Adrenal gland (tissue), 9 donors: ENCODE measurements at regions not wholly inside any gene's neighbourhood (a gene's known extent, or its start where the extent isn't known, plus 50 kb on each side); places are given as distances from the start of the nearest gene placed in this dataset.

Experiments
- DNase-seq, 7 donors: peaks; one replicate each; pipeline ENCODE4 v3.0.0-alpha.2; 2019 to 2020
- H3K27ac ChIP-seq, 5 donors: fragments of 200-600 bp; sonication (generic) in 4 of 5; 1 replicate in 3 of 5; 2 replicates in 2 of 5; pipeline versions ENCODE4 v1.5.1 to v1.8.0; 2016 to 2020; ENCODE audit warnings: mild to moderate bottlenecking in 1 of 5
- H3K27me3 ChIP-seq: fragments of 200-600 bp; 2 replicates; pipeline ENCODE4 v1.8.0; 2021
- H3K36me3 ChIP-seq, 2 donors: fragments of 200-600 bp; replicated peaks in 1 of 2; 1 replicate in 1 of 2; 2 replicates in 1 of 2; pipeline versions ENCODE4 v1.5.1 to v1.8.0; 2018 to 2022
- H3K4me1 ChIP-seq, 2 donors: fragments of 200-600 bp; replicated peaks in 1 of 2; 1 replicate in 1 of 2; 2 replicates in 1 of 2; pipeline versions ENCODE4 v1.5.1 to v1.8.0; 2018 to 2021
- H3K4me3 ChIP-seq, 4 donors: fragments of 200-600 bp; sonication (generic) in 3 of 4; one replicate each; pipeline ENCODE4 v1.5.1; 2016 to 2018
- H3K9me3 ChIP-seq, 3 donors: fragments of 200-600 bp; sonication (generic) in 1 of 3; replicated peaks in 1 of 3; 1 replicate in 2 of 3; 2 replicates in 1 of 3; pipeline versions ENCODE4 v1.5.1 to v1.8.0; 2016 to 2021
- POLR2A ChIP-seq, 2 donors: fragments of 450-650 bp; IDR thresholded peaks; one replicate each; pipeline ENCODE4 v1.6.1; 2017; ENCODE audit warnings: antibody characterized with exemption in 2 of 2, mild to moderate bottlenecking in 2 of 2, moderate library complexity in 1 of 2
- WGBS, 4 donors: extraction: QIAGEN DNeasy Blood & Tissue Kit in 2 of 4; methylation state at CpG; one replicate each; pipeline versions ENCODE4 v1.1.5 to v1.1.7; 2013 to 2017; 5-methylcytosine and 5-hydroxymethylcytosine counted together
- intact Hi-C, 2 donors: fragments of 100-400 bp; cut with DNase I; formaldehyde crosslinking; loops; one replicate each; pipeline versions ENCODE4 v1.14.1 to v1.15.0; 2022 to 2023
- TF ChIP-seq, protein P1 (sequence below), 6 experiments: fragments of 450-650 bp in 4 of 6; fragments of 200-600 bp in 2 of 6; sonication (generic) in 1 of 6; IDR thresholded peaks; 1 replicate in 5 of 6; 2 replicates in 1 of 6; pipeline versions ENCODE4 v1.5.1 to v1.8.0; 2016 to 2021; ENCODE audit warnings: antibody characterized with exemption in 6 of 6, mild to moderate bottlenecking in 2 of 6, moderate library complexity in 1 of 6
- donor health status: healthy with polysubstance abuse.
- donor health status: Bipolar disorder and iron deficiency.
- donor health status: DM: yes; HTN: yes; CAD: no.
- donor health status: DM: no; HTN: no; CAD: no.
- donor health status: DM: no; HTN: no; CAD: no.

DNA sequence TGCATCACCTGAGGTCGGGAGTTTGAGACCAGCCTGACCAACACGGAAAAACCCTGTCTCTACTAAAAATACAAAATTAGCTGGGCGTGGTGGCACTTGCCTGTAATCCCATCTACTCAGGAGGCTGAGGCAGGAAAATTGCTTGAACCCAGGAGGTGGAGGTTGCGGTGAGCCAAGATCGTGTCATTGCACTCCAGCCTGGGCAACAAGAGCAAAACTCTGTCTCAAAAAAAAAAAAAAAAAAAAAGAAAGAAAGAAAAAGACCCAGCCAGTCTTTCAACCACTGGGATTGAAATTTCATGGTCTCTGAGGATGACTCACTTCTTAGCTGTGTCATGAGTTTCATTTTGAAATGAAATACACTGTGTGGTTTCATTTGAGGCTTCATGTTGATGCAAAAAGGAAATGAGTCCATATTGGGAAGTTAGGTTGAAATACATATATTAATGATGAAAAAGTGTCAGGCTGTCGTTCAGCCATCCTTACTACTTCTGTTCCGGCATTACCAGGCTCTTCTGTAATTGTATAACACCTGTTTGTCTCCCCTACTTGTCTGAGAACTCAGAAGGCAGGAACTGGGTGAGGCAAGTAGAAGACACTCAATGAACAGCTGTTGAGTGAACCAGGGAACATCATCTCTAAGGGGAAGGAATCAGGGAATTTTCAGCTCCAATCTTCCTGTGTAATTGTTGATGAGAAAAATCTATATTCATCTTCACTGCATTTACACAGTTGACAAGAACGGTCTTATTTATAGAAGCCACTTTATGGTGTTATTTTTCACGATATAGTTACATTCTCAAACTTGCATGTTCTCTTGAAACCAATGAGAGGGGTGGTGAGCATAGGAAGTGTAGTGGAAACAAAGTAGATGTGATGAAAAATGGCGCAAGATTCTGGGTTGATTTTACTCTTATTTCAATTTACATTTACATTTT, 87.4 kb downstream of the NFKBIZ start:
- 67 to 81% (median 76%) methylated on average over 10 of the region's 10 CpGs for WGBS, 4 donors
- DNase-seq = no peak
- Histone ChIP-seq H3K9me3 (no peaks in the 10 kb centered on the region), H3K27ac (no peak overlapping the region), H3K4me3 (no peak overlapping the region), H3K4me1 (peaks cover 0 to 8% of the 10 kb centered on the region in 2 donors), H3K27me3 (no peaks in the 10 kb centered on the region), H3K36me3 (no peaks in the 10 kb centered on the region)
- TF ChIP-seq, protein P1, sequence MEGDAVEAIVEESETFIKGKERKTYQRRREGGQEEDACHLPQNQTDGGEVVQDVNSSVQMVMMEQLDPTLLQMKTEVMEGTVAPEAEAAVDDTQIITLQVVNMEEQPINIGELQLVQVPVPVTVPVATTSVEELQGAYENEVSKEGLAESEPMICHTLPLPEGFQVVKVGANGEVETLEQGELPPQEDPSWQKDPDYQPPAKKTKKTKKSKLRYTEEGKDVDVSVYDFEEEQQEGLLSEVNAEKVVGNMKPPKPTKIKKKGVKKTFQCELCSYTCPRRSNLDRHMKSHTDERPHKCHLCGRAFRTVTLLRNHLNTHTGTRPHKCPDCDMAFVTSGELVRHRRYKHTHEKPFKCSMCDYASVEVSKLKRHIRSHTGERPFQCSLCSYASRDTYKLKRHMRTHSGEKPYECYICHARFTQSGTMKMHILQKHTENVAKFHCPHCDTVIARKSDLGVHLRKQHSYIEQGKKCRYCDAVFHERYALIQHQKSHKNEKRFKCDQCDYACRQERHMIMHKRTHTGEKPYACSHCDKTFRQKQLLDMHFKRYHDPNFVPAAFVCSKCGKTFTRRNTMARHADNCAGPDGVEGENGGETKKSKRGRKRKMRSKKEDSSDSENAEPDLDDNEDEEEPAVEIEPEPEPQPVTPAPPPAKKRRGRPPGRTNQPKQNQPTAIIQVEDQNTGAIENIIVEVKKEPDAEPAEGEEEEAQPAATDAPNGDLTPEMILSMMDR (IDR thresholded peaks at IDR 0.05) = no peak
- no peak for TF ChIP-seq POLR2A (IDR thresholded peaks at IDR 0.05)
- intact Hi-C loops = no loop called here

DNA sequence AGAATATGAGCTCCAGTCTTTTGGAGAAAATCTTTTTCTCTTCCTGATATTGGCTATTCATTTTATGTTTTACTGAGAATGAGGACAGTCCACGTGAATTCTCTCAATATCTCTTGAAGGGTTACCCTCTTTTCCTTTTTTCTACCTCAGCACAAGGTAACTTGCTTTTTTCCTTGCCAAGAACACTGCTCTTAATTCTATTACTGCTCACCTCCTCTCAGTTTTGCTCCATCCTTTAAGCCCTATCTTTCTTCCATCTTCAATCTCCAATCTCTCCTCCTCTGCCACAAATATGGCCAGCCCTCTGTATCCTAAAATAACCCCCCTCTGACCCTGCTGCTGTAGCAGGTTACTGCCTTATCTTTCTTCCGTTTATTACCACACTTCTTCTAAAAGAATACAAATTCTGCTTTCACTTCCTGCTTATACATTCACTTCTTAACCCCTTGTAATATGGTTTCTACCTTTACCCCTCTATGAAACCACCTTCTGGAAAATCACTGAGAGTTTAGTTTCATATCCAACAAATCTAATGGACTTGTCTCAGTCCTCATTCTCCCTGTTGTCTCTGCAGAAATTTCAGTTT, 89.0 kb downstream of the NFKBIZ start:
- peaks cover 0 to 8% of the 10 kb centered on the region in 2 donors for H3K4me1 ChIP-seq
- intact Hi-C loops = no loop called here
- 22 to 35% (median 25%) methylated on average over 2 of the region's 2 CpGs for WGBS, 4 donors
- H3K4me3 ChIP-seq = no peak overlapping the region
- H3K9me3 ChIP-seq = no peaks in the 10 kb centered on the region
- H3K27ac ChIP-seq = no peak overlapping the region
- H3K27me3 ChIP-seq = no peaks in the 10 kb centered on the region
- TF ChIP-seq, protein P1 (IDR thresholded peaks at IDR 0.05) = no peak
- TF ChIP-seq POLR2A (IDR thresholded peaks at IDR 0.05) = no peak
- DNase-seq = no peak
- H3K36me3 ChIP-seq = no peaks in the 10 kb centered on the region

DNA sequence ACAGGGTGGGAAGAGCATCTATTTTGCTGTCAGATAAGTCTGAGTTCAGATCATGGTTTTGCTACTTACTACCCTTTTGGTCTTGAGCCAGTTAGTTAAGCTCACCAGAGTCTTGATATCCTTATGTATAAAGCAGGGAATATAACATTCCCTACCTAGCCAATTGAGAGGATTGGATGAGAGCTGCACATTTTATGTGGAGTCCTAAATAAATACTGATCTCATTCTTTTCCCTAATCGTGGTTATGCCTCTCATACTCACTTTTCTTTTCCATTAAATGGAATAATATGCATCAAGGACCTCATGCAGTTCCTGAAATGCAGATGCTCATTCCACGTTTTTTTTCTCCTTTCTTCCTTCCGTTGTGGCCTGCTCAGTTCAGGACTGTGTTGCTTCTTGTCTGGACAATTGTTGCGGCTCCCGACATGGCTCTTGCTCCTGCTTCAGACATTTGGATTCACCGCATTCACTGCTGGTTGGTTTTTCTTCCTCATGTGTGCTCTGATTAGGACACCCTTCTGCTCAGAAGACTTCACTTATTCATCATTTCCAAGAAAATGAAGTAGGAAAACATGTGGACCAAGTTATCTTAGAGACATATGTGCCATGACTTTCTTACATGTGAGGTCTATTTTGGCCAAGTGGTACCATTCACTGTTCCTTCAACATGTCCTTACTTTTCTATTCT, 90.2 kb downstream of the NFKBIZ start:
- Histone ChIP-seq H3K9me3 (no peaks in the 10 kb centered on the region), H3K4me3 (no peak overlapping the region), H3K4me1 (peaks cover 0 to 8% of the 10 kb centered on the region in 2 donors), H3K27ac (no peak overlapping the region), H3K27me3 (no peaks in the 10 kb centered on the region), H3K36me3 (no peaks in the 10 kb centered on the region)
- intact Hi-C loops = no loop called here
- 73 to 87% (median 83%) methylated on average over 6 of the region's 6 CpGs for WGBS, 4 donors
- no peak for DNase-seq
- TF ChIP-seq, protein P1 (IDR thresholded peaks at IDR 0.05) = no peak
- no peak for TF ChIP-seq POLR2A (IDR thresholded peaks at IDR 0.05)
